ENCODE measurements at regions not wholly inside any gene's neighbourhood (a gene's known extent, or its start where the extent isn't known, plus 50 kb on each side); places are given as distances from the start of the nearest gene placed in this dataset.

DNA sequence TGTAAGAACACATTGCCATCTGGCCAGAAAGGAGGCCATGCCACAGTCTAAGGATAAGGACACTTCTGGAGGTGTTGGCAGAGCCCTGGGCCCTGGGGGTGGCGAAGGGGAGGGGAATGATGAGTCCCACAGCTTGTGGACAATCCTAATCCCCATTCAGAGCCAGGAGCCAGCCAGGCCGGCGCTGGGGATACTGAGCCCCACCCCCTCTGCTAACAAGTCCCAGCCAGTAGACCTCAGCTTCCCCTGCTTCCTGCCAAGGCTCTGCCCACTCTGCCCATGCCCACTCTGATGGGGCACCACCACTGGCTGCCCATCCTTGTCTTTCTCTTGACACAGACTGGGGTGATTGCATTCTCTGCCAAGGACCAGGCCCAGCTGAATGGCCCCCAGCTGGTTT, 71.9 kb downstream of the NAV1 start:
- no peak for DNase-seq (ENCODE audit: low read depth)

DNA sequence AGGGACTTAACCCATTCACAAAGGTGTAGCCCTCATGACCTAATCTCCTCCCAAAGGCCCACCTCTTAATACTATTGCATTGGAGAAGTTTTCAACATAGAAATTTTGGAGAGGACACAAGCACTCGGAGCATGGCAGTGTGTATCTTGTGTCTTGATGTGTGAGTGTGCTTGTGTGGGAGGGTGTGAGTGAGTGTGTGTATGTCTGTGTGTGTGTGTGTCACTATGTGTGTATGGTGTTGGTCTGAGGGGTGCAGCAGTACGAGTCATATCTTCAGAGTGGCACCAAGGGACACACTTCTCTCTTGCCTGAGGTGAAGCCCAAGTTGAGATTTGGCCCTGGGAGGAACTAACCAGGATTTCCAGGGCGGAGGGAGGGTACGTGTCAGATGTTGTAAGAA, 73.7 kb downstream of the NAV1 start:
- no peak for DNase-seq (ENCODE audit: low read depth)

DNA sequence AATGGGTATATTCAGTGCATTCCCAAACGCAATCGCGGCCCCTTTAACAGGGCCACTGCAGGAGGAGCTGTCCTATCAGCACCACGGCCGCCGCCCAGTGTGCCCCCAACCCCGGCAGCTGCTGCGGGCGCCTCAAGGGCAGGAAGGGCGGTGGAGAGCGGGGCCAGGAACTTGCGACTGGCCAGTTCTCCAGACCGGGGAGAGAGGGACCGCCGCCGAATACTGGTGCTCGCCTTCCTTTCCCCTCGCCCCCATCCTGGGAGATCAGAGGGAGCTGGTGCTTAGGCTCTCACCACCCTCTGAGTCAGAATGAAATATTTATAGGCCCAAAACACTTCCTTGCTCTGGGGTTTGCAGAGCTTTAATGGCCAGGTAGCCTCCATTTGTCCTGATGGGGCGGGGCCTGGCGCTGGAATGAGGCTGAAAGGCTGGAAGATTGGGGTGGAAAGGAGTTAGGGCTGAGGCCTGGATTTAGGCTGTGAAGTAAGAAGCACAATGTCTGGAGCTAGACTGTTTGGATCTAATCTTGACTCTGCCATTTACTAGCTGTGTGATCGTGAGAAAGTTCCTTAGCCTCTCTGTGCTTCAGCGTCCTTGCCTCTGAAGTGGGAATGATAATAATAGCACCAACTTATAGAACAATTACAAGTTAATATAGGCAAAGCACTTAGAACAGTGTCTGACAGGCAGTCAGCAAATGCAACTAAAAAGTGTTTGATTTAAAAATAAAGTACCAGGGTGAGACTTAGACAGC, 75.5 kb downstream of the NAV1 start:
- DNase-seq (ENCODE audit: low read depth), result no peak

DNA sequence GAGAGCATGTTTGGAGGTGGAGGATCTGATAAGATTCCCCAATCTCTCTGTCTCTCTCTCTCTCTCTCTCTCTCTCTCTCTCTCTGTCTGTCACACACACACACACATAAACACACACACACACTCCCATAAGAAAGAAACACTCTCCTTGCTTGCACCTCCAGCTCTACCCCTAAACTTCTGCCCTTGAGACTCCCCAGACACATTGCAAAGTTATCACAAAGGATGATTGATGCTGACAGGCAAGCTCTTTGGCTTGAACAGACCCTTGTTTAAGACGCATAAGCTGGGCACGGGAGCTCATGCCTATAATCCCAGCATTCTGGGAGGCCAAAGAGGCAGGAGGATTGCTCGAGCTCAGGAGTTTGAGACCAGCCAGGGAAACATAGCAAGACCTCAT, 78.2 kb downstream of the NAV1 start:
- DNase-seq (ENCODE audit: low read depth), result no peak

DNA sequence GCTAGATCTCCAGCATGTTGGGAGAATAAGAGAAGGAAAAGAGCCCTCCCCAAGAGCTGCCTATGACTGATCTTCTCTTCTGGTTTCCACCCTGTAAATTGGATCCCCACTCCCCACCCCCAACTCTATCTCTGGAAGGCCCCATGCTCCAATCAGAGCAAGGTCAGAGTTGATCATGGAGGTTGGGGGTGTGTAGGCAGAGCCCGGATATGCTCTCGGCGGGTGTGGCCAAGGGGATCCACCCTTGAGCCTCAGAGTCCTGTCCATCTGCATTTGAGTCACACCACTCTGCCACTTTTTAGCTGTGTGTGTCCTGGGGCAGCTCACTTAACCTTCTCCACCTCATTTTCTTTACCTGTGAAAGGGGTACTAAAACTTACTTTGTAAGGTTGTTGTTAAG, 79.5 kb downstream of the NAV1 start:
- no peak for DNase-seq (ENCODE audit: low read depth)

DNA sequence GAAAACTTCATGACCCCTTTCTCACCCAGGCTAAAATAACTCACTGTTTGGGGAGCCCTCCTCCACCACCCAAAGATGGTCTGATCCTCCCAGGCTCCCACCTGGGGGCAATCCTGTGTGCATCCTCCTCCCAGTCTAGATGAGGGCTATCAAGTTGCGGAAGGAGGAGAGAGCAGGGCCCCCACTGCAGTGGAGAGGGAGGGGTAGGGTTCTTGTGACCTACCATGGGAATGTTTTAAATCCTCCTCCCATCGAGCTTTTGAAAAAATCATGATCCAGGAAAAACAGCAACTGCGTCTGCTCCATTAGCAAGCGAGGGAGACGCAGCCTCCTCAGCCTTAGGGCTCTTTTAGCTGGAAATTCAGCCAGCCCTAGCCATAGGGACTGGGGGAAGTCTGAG, 80.0 kb downstream of the NAV1 start:
- DNase-seq (ENCODE audit: low read depth), result no peak

DNA sequence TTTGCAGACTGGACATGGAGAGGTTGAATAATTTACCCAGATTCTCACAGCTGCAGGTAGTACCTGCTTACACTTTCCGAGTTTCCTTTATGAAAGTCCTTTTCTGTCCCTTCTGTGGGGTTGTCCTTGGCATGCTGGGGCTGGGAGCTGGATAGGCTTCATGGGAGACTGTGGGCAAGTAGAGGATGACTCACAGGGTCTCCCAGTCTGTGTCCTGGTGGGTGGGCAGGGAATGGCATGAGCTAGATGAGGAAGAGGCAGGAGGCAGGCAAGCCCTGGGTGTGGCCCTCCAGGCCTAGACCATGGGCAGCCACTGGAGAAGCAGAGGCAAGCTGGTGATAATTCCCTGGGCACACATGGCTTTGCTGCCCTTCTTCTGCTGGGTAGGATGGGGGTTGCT, 80.6 kb downstream of the NAV1 start:
- no peak for DNase-seq (ENCODE audit: low read depth)

DNA sequence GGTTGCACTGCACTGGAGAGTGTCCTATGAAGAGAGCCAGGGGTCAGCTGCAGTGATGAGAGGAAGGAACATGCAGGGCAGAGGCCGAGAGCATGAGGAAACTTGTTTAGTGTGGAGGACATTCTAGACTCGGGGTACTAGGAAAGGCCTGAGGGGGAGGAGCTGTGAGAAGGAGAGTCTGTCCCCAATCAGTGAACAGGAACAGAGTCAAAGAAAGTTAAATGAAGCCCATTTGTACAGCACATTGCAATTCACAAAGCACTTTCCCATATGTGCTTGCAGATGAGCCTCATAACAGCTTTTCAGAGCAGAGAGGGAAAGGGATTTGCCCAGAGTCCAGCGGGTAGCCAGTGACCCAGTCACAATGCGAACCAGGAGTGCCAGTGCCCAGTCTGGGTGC, 83.4 kb downstream of the NAV1 start:
- DNase-seq (ENCODE audit: low read depth), result no peak

DNA sequence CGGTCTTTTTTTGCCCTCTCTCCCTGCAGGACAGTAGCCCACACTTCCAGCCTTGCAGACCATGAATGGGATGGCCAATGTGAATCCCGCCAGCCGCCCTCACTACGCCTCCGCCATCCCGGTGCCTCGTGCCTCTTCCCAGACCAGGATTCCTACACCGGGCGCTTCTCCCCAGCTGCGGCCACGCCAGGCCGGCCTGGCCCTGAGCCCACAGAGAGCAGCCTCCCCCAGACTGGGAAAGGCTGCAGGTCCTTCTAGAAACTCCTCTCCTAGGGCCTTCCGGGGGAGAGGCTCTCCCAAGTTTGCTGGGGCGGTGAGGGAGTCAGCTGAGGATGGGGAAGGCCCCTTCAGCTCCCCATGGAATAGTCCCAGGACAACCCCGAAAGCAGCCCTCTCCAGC, 83.9 kb downstream of the NAV1 start:
- DNase-seq (ENCODE audit: low read depth), result no peak

DNA sequence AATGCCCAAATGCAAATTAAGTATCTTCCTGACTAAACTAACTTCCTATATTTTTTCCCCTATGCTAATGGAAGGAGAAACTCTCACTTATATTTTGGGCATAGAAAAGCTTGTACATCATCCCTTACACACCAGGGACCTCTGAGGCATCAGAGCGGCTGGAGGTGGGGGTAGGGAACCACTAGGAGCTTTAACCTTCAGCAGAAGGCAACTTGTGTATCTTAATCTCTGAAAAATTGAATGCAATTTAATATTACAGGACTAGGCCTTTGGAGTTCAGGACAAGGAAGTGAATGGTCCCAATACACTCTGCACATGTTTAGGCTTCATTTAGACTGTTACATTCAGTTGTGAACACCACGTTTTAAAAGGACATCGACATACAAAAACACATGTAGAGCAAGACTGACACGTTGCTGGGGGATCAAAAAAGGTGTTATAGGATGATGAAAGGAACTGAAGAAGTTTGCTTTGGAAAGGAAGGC, 85.9 kb downstream of the NAV1 start:
- DNase-seq (ENCODE audit: low read depth), result no peak

DNA sequence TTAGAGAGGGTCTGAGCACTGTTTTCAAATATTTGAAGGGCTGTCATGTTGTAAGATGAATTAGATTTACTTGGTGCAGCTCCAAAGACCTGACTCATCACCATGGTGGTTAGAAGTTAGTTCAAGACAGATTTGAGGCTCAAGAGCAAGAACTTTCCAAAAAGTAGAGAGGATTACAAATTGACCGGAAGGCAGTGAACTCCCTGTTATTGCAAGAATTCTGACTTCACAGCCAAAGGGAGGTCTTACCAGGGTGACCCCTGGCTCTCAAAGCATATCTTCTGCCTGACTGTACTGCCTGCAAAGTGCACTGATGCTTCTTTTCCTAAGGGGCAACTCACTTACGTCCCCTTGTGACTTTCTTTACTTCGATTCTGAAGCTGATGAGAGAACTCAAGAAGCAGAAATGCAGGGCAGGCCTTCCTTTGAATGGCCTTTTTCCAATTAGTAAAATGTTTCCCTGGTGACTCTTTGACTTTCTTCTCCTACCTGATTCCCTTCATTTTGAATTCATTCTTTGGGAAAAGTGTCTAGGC, 86.4 kb downstream of the NAV1 start:
- no peak for DNase-seq (ENCODE audit: low read depth)

DNA sequence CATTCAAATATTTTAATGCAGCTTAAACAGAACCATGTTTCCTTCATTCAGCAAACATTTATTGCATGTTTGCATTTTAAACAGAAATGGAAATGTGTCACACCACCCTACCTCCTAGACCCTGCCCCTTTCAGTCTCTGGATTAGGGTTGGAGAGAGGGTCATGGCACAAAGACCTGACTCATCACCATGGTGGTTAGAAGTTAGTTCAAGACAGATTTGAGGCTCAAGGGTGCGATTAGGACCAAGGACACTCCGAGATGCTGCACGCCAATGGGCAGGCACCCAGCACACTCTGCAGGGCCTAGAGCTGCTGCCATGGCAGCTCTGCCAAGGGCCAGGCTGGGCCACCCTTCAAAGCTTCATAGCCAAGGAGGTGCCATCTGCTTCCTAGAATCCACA, 86.9 kb downstream of the NAV1 start:
- DNase-seq (ENCODE audit: low read depth), result no peak

DNA sequence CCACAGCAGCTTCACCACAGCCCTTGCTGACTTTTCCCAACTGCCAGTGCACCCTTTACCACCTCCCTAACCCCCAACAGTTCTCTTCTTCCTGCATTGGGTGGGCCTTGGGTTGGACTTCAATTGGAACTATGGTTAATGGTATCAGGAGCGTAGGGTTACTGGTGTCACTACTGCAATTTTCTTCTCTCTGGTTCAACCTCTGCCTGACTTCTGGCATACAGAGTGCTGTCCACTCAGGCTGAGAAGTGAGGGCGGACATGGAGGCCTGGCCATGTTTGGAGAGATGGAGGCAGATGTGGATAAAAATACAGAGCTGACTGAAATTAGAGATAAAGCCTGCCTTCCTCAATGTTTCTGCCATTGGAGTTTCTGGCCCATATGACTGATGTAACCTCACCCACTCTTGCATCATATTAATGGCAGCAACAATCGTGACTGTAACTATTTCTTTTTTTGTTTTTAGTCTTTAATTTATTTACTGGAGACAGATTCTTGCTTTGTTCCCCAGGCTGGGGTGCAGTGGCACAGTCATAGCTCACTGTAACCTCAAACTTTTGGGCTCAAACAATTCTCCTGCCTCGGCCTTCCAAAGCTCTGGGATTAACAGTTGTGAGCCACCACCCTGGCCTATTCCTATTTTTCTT, 87.8 kb downstream of the NAV1 start:
- DNase-seq (ENCODE audit: low read depth), result no peak

DNA sequence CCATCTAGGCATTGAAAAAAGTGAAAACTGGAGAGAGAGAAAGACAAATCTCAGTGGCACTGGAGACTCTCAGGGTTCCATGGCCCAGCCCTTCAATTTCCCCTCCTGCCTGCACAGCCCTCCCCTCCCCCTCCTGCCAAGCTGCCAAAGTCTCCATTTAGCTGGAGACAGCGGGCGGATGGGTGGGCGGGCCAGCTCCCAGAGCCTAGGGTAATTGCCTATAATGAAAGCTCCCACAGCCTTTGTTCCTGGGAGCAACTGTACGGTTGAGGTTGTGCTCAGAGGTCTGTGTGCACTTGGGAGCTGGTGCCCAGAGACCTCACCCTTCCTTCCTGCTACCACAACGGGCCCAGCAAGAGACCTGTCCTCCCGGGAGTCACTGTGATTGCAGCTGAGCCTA, 89.6 kb downstream of the NAV1 start:
- no peak for DNase-seq (ENCODE audit: low read depth)

DNA sequence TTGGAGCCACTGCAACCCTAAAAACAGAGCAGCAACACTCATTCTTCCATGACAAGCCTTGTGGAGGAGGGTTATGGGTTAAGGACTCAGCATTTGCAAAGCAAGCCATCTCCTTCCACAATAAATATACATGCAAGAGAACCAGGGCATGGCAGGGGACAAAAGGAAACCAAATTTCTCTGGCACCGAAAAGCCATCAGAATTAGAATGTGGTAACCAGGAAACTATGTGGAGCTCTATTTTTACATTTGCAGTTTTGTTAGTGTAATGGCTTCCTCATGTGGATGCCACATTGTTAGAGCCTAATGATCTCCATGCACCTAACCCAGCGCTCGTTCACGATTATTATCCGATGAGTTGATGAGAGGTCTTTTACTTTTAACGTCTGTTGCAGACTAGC, 91.7 kb downstream of the NAV1 start:
- DNase-seq (ENCODE audit: low read depth), result no peak

DNA sequence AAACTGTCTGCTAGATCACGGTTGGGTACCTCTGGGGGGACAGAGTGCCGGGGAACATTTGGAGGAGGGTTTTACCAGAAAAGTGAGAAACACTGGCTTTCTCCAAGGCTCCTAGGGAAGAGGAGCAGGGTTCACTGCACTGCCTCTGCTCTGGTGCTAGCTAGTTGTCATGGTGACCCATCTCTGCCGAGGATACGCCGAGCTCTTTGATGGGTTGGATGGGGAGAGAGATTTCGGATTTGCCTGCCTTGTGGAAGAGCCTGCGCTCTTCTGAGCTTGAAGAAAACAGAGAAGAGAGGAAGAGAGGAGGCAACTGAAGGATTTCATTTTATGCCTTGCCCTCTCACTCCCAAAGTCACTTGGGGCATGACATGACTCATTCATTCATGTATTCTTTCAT, 92.1 kb downstream of the NAV1 start:
- no peak for DNase-seq (ENCODE audit: low read depth)

DNA sequence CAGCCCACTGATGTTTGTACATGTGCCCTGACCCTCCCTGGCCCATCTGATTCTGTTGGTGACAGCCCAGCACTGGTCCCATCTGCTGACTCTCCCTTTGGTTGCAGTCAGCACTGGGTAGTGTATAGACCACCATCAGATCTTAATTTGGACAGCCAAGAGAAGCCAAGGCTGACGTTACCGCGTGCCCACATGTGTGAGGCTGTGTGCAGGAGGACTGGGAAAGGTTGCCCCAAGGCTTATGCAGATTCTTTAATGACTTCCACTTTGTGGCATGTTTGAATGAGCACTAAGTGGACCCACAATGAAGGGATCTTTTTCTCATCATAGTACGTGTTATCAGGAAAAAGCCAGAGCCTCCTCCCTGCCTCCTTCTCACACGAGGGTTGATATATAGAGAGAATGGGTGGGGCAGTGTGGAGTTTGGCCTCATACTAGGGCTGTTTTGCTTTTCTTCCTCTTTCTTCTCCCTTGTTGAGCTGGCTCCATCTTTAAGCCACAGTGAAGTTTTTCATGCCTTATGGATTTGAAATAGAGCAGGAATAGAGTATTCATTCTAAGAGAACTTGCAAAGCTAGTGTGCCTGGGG, 93.5 kb downstream of the NAV1 start:
- DNase-seq (ENCODE audit: low read depth), result no peak

DNA sequence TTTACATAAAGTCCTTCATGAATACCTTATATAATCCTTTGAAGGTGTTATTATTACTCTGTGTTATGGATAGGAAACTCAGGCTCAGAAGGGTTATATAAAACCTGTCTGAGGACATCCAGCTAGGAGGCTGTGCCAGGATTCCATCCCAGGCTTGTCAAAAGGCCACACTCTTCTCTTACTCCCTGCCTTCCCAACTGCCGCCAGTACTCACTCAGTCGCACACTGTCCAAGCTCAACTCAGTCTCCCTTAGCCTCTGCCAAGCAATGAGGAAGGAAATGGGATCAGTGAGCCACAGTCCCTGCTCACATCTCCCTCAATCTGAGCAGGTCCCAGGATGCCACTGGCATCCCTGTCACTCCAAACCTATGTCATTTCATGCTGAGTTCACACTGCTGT, 94.4 kb downstream of the NAV1 start:
- DNase-seq (ENCODE audit: low read depth), result no peak

DNA sequence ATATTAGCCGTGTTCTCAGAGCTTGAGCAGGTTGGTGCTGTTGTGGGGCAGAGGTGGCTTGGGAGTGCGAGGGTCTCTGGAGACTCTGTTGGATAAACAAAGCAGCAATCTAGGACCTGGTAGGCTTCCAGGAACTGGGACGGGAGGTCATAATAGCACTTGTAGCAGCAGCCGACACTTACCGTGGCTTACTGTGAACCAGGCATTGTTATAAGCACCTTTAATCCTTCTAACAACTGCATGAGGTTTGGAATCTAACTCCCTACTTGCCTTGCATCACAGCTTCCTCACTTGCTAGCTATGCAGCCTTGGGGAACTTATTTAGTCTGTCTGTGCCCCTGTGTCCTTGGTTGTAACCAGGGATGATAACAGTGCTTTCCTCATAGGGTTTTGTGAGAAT, 94.9 kb downstream of the NAV1 start:
- no peak for DNase-seq (ENCODE audit: low read depth)

DNA sequence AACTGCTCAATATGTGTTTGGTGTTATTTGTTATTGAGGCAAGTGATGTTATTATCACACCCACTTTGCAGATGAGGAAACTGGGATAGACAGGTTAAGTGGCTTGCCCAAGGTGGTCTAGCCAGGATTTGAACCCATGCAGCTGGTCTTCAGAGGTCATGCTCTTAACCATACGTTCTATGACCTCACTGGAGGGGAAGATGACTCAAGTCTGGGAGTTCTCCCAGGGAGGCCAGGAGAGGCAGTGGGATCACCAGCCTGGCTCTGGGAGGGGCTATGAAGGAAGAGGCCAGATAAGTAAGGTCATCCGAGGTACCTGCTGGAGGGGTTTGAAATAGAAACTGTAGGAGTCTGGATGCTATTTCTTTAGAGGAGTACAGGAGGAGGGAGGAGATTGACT, 95.3 kb downstream of the NAV1 start:
- DNase-seq (ENCODE audit: low read depth), result no peak

DNA sequence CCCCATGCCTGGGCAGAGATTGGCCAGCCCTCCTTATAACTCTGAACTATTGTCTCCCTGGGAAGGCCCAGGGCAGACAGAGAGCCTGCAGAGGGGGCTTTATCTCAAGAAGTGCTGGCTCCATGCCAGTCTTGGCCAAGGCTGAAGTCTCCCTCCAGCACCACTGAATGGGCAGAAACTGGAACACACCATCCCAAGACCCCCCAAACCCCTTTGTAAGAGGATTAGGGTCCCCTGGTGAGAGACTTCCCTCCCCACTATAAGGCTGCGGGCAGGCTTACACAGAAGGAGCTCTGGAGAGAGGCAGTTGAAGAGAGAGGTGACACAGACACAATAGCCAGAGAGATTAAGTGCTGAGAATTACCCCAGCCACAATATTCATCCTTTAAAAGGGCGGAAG, 97.2 kb downstream of the NAV1 start:
- DNase-seq (ENCODE audit: low read depth), result no peak

DNA sequence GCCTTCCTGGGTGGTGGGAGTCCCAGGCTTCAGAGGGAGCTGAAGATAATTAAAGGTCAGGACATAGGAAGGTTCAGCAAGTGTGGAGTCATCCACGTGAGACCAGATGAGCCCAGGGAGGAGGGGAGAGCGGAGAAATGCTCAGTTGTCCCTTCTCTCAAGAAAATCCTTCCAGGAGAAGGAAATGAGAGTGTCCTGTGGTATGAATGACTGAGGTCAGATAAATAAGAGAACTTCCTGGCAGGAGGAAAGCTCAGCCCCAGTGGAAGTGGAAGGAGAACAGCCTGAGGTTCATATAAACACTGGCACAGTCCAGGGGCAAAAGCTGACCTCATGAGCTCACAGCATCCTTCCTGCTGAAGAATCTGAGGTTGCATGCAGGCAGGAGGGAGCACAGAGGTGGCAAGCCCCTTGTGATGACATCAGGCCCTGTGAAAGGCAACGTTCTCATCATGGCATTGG, 97.6 kb downstream of the NAV1 start:
- DNase-seq (ENCODE audit: low read depth), result no peak

Measured in activated T-helper 1 cell treated with Interleukin-2 at 50 U/mL for 16 hours (primary cell).